Spinal cord (tissue), 9 donors: ENCODE measurements at regions not wholly inside any gene's neighbourhood (a gene's known extent, or its start where the extent isn't known, plus 50 kb on each side); places are given as distances from the start of the nearest gene placed in this dataset.
"Not testable (repeated sequence)": the region's sequence is repeated elsewhere in the genome, so short reads cannot be mapped to it uniquely, and the experiment has no call there.

Experiments
- DNase-seq, 6 donors: peaks; one replicate each; pipeline versions ENCODE4 v3.0.0 to v3.0.0-alpha.2; 2013 to 2015; ENCODE audit warnings: low spot score in 6 of 6, low read depth in 4 of 6
- H3K27ac ChIP-seq: one replicate; pipeline ENCODE4 v1.5.1; 2013; ENCODE audit warnings: low read depth, low read length, control low read depth
- H3K27me3 ChIP-seq: one replicate; pipeline ENCODE4 v1.6.1; 2013; ENCODE audit warnings: low read length; ENCODE audit not compliant: control insufficient read depth, insufficient read depth
- H3K36me3 ChIP-seq: one replicate; pipeline ENCODE4 v1.6.1; 2013; ENCODE audit warnings: low read length; ENCODE audit not compliant: control insufficient read depth, insufficient read depth
- H3K4me1 ChIP-seq: one replicate; pipeline ENCODE4 v1.6.1; 2013; ENCODE audit warnings: low read length; ENCODE audit not compliant: control insufficient read depth, insufficient read depth
- H3K4me3 ChIP-seq: one replicate; pipeline ENCODE4 v1.5.1; 2013; ENCODE audit warnings: low read depth, low read length, control low read depth
- H3K9me3 ChIP-seq: one replicate; pipeline ENCODE4 v1.6.1; 2013; ENCODE audit warnings: low read length; ENCODE audit not compliant: control insufficient read depth, insufficient read depth
- WGBS: methylation state at CpG from one replicate; pipeline ENCODE4 v1.1.5; 2013; ENCODE audit warnings: missing lambda C conversion rate; ENCODE audit not compliant: insufficient coverage; 5-methylcytosine and 5-hydroxymethylcytosine counted together
- donor health status: healthy.

- not testable (repeated sequence) for H3K4me1 ChIP-seq, H3K4me3 ChIP-seq, H3K36me3 ChIP-seq, H3K27ac ChIP-seq, H3K9me3 ChIP-seq, DNase-seq, H3K27me3 ChIP-seq
- no CpG with 5 or more reads among the region's 9 CpGs for WGBS
Observed at GRCh38 chr1:794918-795584, 108.6 kb upstream of the OR4F16 start.

DNA sequence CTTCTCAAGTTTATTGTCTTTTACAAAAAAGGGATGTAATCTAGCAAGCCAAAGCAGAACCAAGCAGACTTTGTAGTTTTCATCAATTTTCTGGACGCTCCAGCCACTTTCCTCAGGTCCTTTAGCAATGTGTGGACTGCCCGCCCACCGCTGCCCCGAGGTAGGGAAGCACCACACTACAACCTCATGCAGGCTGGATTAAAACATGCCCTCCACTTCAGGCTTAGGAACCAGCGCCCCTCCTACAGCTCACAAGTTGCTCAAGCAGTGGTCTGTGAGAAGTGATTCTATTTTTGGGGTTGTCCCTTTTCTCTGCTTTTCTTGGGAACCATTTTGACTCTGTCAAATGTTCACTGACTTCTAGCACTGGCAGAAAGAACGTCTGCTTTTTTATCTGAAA is 111.2 kb upstream of the OR4F16 start:
- no CpG with 5 or more reads among the region's 6 CpGs for WGBS
- not testable (repeated sequence) for H3K4me3 ChIP-seq, H3K9me3 ChIP-seq

DNA sequence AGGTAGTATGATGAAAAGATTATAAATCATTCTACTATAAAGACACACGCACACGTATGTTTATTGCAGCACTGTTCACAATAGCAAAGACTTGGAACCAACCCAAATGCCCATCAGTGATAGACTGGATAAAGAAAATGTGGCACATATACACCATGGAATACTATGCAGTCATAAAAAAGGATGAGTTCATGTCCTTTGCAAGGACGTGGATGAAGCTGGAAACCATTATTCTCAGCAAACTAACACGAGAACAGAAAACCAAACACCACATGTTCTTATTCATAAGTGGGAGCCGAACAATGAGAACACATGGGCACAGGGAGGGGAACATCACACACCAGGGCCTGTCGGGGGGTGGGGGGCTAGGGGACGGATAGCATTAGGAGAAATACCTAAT is 113.9 kb upstream of the OR4F16 start:
- not testable (repeated sequence) for H3K9me3 ChIP-seq, H3K27ac ChIP-seq, H3K27me3 ChIP-seq, DNase-seq, H3K36me3 ChIP-seq, H3K4me3 ChIP-seq, H3K4me1 ChIP-seq
- WGBS: no CpG with 5 or more reads among the region's 7 CpGs

More for the DNA sequence above, 111.2 kb upstream of the OR4F16 start:
- not testable (repeated sequence) for H3K27me3 ChIP-seq, H3K36me3 ChIP-seq, H3K4me1 ChIP-seq, H3K27ac ChIP-seq, DNase-seq

DNA sequence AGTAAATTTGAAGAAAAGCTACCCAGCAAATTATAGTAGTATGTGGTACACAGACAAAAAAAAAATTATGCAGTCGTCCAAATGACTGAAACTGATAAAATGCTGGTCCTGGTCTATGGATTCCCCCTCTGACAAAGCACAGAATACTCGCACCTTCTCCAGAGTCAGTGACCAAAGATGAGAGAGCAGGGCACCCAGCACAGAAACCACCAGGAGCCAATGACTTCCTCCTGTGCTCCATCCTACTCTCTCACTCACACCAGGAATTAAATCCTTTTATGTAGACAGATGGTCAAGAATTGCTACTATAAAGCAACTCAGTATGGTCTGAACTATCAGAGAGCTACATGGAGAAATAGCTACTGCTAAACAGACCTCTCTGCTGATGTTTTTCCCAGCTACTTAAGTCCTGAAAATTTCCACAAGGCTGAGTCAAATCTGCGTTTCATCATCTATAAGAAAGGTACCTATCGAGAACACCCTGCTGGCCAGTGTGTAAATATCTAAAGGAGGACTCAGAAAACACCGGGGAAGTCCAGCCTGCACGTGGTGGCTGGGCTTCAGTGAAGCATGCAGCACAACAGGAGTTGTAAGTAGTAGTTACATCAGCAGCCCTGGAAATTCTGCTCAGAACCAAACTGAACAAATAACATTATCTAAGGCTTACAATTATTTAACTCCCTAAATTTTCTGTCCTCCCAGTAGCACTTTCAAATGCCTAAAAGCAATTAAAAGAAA is 118.1 kb upstream of the OR4F16 start:
- not testable (repeated sequence) for H3K27ac ChIP-seq, H3K4me3 ChIP-seq, H3K9me3 ChIP-seq, H3K27me3 ChIP-seq, DNase-seq, H3K4me1 ChIP-seq, H3K36me3 ChIP-seq
- WGBS: no CpG with 5 or more reads among the region's 6 CpGs

- not testable (repeated sequence) for DNase-seq, H3K27ac ChIP-seq, H3K27me3 ChIP-seq, H3K4me3 ChIP-seq, H3K9me3 ChIP-seq, H3K4me1 ChIP-seq, H3K36me3 ChIP-seq
- WGBS: no CpG with 5 or more reads among the region's 5 CpGs
Observed at GRCh38 chr1:805310-805709, 118.4 kb upstream of the SAMD11 start.

GRCh38 chr1:807066-807465 is 116.7 kb upstream of the SAMD11 start:
- WGBS: no CpG with 5 or more reads among the region's 3 CpGs
- not testable (repeated sequence) for H3K27ac ChIP-seq, H3K4me1 ChIP-seq, DNase-seq, H3K36me3 ChIP-seq, H3K4me3 ChIP-seq, H3K27me3 ChIP-seq, H3K9me3 ChIP-seq

- H3K4me3 ChIP-seq, H3K36me3 ChIP-seq, DNase-seq, H3K9me3 ChIP-seq, H3K4me1 ChIP-seq, H3K27ac ChIP-seq, H3K27me3 ChIP-seq: not testable (repeated sequence)
- WGBS: no CpG with 5 or more reads among the region's 4 CpGs
Observed at GRCh38 chr1:807699-808390, 115.9 kb upstream of the SAMD11 start.

GRCh38 chr1:810949-811348 is 112.8 kb upstream of the SAMD11 start:
- H3K27ac ChIP-seq, H3K4me3 ChIP-seq, H3K4me1 ChIP-seq, DNase-seq, H3K36me3 ChIP-seq, H3K27me3 ChIP-seq, H3K9me3 ChIP-seq: not testable (repeated sequence)
- no CpG with 5 or more reads among the region's 2 CpGs for WGBS

GRCh38 chr1:812535-813127 is 111.1 kb upstream of the SAMD11 start:
- H3K9me3 ChIP-seq, H3K4me1 ChIP-seq, H3K4me3 ChIP-seq, DNase-seq, H3K27me3 ChIP-seq, H3K27ac ChIP-seq, H3K36me3 ChIP-seq: not testable (repeated sequence)
- WGBS: 100% methylated on average over 1 of the region's 5 CpGs
